ENCODE measurements at regions not wholly inside any gene's neighbourhood (a gene's known extent, or its start where the extent isn't known, plus 50 kb on each side); places are given as distances from the start of the nearest gene placed in this dataset.
"Not testable (repeated sequence)": the region's sequence is repeated elsewhere in the genome, so short reads cannot be mapped to it uniquely, and the experiment has no call there.

GRCh38 chr19:20385061-20385460, 180.5 kb downstream of the ZNF737 start:
- DNase-seq, result no peak

- DNase-seq, result no peak
Observed at GRCh38 chr19:20371911-20372310, 193.7 kb downstream of the ZNF737 start.

DNA sequence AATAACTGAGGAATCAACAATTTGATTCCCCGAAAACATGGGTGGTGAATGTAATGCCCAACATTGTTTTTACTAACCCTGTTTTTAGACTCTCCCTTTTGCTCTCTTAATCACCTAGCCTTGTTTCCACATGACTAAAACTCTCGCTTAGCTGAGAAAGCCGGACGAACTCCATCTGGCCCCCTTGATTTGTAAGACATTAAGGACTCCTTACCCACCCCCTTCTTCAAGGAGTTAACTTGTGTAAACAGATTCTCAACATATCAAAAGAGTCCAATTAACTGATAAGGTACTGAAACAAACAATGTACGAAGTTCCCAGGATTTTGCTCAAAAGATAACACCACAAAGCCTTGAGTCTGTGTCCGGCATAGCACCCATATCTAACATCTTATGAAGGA, 194.3 kb downstream of the ZNF737 start:
- not testable (repeated sequence) for DNase-seq

DNA sequence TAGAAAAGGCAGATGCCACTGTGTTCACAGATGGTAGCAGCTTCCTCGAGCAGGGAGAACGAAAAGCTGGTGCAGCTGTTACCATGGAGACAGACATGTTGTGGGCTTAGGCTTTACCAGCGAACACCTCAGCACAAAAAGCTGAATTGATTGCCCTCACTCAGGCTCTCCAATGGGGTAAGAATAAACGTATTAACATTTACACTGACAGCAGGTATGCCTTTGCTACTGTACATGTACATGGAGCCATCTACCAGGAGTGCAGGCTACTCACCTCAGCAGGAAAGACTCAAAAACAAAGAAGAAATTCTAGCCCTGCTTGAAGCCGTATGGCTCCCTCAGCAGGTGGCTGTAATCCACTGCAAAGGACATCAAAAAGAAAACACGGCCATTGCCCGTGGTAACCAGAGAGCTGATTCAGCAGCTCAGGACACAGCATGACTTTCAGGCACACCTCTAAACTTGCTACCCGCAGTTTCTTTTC, 197.7 kb downstream of the ZNF737 start:
- peak; percentile 35 for DNase-seq

GRCh38 chr19:20365146-20365545, 198.1 kb downstream of the ZNF486 start:
- DNase-seq, result no peak

DNA sequence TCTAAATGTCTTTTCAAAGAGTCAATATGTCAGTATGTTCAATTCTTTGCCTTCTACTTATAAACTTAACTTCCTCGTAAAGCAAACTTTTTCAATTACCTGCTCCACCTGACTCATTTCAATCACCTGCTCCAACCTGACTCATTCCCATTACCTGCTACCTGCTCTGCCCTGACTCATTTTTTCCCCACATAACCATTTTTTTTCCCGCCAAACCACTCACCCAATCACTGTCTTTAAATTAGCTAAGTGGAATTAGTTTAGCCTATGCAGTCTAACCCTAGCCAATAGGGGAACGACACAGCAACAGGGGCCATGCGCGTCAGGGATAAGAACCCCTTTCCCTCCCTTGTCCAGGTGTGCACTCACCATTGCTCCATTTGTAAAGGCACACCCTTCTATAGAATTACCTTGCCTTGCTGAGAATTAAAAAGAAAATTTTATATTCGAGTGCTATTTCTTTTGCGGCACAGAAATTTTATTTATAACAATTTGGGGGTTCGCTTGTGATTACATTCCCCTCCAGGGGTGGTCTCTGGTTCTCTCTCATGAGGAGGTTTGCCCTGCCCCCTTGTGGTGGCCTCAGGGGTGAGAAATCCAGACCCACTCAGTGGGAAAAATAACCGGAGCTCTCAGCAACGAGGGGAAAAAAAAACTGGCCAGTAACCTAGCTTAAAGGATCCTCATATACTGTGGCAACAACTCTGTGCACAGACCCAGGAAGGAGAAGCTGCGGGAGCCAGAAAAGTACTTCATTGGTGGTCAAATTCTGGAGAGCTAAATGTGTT, 193.1 kb downstream of the ZNF486 start:
- DNase-seq, result no peak

DNA sequence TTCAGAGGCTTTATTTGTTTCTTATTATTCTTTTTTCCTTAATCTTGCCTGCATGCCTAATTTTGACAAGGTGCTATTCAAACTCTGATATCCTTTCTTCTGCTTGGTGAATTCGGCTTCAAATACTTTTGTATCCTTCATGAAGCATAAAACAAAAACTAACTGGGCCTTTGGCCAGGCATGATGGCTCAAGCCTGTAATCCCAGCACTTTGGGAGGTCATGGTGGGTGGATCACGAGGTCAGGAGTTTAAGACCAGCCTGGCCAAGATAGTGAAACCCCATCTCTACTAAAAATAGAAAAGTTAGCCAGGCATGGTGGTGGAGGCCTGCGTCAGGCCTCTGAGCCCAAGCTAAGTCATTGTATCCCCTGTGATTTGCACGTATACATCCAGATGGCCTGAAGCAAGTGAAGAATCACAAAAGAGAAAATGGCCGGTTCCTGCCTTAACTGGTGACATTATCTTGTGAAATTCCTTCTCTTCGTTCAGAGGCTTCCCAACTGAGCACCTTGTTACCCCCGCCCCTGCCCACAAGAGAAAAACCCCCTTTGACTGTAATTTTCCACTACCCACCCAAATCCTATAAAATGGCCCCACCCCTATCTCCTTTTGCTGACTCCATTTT, 191.9 kb downstream of the ZNF486 start:
- DNase-seq, result not testable (repeated sequence)

DNA sequence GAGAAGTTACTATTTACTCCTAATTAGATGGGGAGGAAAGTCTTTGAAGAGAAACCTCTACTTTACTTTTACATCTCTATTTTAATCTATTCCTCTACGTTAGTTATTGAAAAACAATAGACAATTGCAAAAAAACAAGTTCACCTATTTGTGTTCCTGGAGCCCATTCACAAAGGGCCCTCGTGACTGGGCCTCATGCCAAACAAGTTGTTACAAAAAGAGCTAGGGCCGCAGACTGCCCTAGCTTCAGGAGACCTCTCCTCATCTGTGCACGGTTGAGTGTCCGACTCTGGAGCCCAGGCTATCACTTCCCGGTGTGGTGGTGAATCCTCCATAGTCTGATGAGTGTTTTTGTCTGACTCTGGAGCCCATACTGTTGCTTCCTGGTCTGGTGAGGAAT, 190.9 kb downstream of the ZNF486 start:
- no peak for DNase-seq

- DNase-seq, result no peak
Observed at GRCh38 chr19:20351244-20351643, 184.2 kb downstream of the ZNF486 start.

GRCh38 chr19:20349206-20349605, 182.2 kb downstream of the ZNF486 start:
- DNase-seq, result no peak

DNA sequence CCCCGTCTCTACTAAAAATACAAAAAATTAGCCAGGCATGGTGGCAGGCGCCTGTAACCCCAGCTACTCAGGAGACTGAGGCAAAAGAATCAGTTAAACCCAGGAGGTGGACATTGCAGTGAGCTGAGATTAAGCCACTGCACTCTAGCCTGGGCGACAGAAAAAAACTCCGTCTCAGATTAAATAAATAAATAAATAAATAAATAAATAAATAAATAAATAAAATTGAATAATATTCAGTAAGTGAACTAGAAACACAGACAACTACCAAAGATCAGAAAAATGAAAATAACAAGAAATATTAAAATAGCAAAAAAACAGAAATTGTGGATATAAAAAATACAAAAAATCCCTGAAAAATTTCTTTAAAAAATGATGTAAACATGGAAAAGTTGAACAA, 172.4 kb downstream of the ZNF486 start:
- DNase-seq, result no peak

GRCh38 chr19:20334760-20335159, 167.7 kb downstream of the ZNF486 start:
- DNase-seq, result no peak

DNA sequence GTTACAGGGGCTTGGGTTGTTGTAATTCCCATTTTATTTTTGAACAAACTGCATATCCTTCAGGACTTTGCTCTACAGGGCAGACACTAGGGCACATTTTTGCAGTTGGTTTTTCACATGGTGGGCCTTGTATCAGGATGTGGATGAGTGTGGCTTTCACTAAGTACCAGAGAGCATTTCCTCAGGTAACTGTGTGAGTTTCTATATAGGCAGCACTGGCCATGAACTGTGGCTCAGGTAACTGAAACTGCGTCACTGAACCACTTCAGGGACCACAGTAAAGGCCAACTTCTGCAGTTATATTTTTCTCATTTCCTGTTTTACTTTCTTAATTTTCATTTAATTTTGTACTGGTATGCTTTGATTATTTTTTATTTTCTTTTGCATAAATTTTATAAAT, 166.5 kb downstream of the ZNF486 start:
- DNase-seq, result no peak

DNA sequence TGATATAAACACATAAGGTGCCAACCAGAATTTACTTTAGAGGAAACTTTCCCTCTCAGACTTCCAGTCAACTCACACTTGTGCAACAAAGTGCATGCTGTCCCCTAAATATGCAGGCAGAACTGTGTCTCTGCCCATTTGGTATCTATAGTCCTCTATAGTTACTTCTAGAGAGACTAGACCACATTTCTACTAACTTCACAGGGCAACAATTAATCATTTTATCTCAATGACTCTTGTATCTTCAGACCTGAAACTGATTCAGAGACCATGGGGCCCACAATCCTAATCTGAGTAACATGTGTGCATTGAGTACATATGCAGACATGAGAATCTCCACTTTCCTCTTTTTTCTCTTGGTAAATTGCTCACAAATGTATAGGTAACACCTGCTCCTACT, 158.1 kb downstream of the ZNF486 start:
- no peak for DNase-seq

DNA sequence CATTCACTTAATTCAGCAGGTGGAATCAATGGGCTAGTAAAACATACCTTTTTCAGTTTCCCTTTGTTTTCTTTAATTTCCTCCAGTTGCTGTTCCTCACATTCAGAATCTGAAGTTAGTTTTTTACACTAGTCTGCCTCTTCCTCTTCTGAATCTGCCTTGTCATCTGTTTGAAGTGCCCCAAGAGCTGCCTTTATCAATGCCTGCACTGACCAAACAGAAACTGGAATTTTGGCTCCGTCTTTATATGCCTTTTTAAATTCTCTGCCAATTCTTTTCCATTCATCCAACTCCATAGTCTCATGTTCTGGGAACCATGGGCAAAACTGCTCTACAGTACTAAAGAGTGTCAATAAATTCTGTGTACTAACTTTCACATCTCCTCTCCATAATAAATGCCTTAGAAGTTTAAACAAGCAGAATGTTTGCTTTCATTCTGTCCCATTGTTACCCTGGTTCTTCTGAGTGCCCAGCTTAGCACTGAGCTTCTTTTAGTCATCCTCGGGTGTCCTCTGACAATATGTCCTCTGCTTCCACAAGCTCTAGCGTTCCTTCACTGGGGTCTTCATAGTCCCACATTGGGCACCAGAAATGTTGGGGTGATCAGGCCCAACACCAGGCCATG, 154.2 kb downstream of the ZNF486 start:
- no peak for DNase-seq

GRCh38 chr19:20320191-20320590, 153.2 kb downstream of the ZNF486 start:
- no peak for DNase-seq

- DNase-seq, result no peak
Observed at GRCh38 chr19:20318616-20319015, 151.6 kb downstream of the ZNF486 start.

DNA sequence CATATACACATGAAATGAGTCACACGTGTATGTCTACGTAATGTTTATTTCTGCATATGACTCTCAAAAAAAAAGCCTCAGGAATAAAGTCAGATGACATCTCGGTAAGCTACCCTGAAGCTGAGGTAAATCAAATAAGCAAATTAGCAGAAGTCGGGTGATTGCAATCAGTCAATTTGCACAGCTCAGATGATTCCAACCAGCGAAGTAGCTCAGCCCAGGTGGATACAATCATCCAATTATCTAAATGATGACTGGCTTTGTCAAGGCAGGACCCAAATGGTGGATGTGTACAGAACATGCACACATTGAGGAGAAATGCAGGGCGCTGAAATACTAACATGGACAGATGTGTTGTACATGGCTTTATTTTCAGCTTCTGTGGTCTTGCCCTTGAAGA, 148.5 kb downstream of the ZNF486 start:
- peak; percentile 81 for DNase-seq

GRCh38 chr19:20313894-20314293, 146.9 kb downstream of the ZNF486 start:
- no peak for DNase-seq

DNA sequence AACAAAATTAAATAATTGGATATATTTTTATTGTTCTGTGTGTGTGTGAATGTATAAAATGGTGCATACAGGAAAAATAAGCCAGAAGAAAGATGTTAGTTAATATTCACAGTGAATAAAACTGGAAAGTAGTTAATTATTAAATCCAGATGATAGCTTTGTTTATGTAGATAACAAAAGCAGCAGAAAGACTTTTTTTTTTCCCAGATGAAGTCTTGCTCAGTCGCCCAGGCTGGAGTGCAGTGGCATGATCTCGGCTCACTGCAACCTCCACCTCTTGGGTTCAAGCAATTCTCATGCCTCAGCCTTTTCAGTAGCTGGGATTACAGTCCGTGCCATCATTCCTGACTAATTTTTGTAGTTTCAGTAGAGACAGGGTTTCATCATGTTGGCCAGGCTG, 140.1 kb downstream of the ZNF486 start:
- no peak for DNase-seq

- DNase-seq, result not testable (repeated sequence)
Observed at GRCh38 chr19:20296314-20296713, 129.3 kb downstream of the ZNF486 start.

DNA sequence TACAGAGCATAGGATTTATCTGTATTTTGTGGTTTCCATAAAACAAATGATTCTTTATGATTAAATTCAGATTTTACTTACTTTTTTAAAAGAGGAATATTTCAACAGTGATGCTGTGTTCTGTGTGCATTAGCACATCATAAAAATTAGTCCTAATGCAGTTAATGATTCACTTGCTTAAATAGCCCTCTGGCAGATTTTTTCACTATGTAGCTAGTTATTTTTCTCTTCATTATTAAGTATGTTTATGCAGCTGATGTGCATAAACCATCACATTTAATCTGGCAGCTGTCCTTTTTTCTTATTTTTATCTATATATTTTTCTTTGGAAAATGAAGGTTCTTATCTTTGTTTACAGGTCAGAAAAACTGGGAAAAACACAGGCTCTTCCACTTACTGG, 127.2 kb downstream of the ZNF486 start:
- no peak for DNase-seq

GRCh38 chr19:20292520-20292919, 125.5 kb downstream of the ZNF486 start:
- peak; percentile 76 for DNase-seq

GRCh38 chr19:20289186-20289585, 122.2 kb downstream of the ZNF486 start:
- DNase-seq, result no peak

Measured in NCI-H1436 treated with DMSO at 0.1 percent for 48 hours (cell line).